ENCODE measurements at regions not wholly inside any gene's neighbourhood (a gene's known extent, or its start where the extent isn't known, plus 50 kb on each side); places are given as distances from the start of the nearest gene placed in this dataset.

DNA sequence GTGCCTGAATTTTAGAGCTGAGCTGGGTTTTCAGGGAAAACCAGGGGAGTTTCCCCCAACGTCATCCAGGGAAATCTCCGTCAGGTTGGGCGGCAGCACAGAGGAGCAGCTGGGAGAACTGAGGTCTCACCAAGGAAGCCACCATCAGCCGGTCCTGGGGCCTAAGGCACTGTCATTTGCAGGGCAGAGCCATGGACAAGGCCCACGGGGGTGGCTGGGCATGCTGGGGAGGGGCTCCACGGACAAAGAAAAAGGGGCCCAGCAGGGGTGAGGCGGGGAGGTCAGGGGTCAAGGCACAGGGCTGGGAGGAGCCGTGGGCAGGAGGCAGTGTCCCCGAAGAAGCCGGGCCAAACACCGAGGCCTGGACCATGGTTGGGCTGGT lies 109.8 kb downstream of the HMX1 start:
- DNase-seq (peak in 1 of 4 donors; percentile 4), ATAC-seq (no peak)
- Histone ChIP-seq H3K4me3 (no peak overlapping the region), H3K27ac (no peak overlapping the region), H3K36me3 (replicated peaks in 1 of 2; ENCODE audit: insufficient read depth in 1 of 2, low read depth in 2 of 2) (no peaks in the 10 kb centered on the region), H3K9me3 (no peaks in the 10 kb centered on the region), H3K27me3 (no peaks in the 10 kb centered on the region), H3K4me1 (no peaks in the 10 kb centered on the region)
- 51% methylated on average over 11 of the region's 11 CpGs; no CpG with 5 or more reads in 1 of the 2 donors for WGBS, 2 donors
- intact Hi-C loops (cut with DNase I), result no loop called here
- TF ChIP-seq, protein P1, sequence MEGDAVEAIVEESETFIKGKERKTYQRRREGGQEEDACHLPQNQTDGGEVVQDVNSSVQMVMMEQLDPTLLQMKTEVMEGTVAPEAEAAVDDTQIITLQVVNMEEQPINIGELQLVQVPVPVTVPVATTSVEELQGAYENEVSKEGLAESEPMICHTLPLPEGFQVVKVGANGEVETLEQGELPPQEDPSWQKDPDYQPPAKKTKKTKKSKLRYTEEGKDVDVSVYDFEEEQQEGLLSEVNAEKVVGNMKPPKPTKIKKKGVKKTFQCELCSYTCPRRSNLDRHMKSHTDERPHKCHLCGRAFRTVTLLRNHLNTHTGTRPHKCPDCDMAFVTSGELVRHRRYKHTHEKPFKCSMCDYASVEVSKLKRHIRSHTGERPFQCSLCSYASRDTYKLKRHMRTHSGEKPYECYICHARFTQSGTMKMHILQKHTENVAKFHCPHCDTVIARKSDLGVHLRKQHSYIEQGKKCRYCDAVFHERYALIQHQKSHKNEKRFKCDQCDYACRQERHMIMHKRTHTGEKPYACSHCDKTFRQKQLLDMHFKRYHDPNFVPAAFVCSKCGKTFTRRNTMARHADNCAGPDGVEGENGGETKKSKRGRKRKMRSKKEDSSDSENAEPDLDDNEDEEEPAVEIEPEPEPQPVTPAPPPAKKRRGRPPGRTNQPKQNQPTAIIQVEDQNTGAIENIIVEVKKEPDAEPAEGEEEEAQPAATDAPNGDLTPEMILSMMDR (IDR thresholded peaks at IDR 0.05), result no peak
- TF ChIP-seq POLR2A (IDR thresholded peaks at IDR 0.05), result no peak

DNA sequence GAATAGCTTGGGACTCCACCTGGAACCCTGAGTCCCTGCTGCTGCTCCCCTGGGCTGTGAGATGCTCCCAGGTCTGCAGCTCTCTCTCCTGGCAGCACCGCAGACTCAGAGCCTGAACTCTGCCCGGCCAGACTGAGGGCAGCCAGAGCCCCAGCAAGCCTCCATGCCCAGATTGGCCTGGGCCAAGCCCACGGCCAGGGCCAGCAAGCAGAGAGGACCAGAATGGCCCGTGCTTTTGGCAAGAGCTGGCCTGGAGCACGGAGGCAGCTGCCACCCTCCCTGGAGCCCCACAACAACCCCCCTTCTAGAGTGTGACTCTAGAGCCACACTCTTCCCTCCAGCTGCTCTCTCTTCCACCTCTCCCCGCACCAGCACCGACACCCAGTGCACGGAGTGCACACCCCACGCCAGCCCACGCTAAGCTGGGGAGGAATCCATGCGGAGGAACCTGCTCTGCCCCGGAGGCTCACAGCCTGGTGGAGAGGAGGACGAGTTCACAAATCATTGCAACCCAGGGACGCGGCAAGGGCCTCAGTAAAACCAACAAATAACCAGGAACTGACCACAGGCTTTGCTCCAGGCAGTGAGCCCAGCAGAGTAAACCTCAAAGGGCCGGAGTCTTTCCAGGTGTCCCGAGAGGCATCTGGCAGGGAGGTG lies 110.3 kb downstream of the HMX1 start:
- TF ChIP-seq POLR2A (IDR thresholded peaks at IDR 0.05), result no peak
- TF ChIP-seq, protein P1 (IDR thresholded peaks at IDR 0.05), result no peak
- no peaks in the 10 kb centered on the region for H3K4me1 ChIP-seq
- H3K9me3 ChIP-seq, result no peaks in the 10 kb centered on the region
- intact Hi-C loops (cut with DNase I), result no loop called here
- H3K27me3 ChIP-seq, result no peaks in the 10 kb centered on the region
- 44 to 55% methylated on average over 12 to 17 of the region's 17 CpGs for WGBS, 2 donors
- H3K36me3 ChIP-seq (replicated peaks in 1 of 2; ENCODE audit: insufficient read depth in 1 of 2, low read depth in 2 of 2), result no peaks in the 10 kb centered on the region
- H3K27ac ChIP-seq, result no peak overlapping the region
- DNase-seq, result peak in 2 of 4 donors; percentile 2 to 5
- ATAC-seq, result no peak
- H3K4me3 ChIP-seq, result no peak overlapping the region

DNA sequence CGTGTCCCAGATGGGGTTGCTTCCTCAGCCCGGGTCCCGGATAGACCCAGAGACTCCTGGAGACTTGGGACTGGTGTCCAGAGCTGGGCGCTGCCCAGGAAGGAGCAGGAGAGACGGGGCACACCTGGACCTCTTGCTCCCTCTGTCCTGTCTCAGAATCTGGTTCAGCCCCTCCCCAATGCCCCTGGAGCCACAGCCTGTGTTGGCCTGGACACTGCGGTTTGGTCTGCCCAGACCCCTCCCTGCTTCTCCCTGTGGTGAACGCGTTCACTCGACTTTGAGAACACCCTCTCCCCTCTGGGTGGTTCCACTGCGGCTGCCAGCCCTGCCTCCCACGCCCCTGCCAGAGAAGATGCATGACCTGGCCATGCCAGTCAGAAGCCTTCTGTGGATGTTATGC lies 111.1 kb downstream of the HMX1 start:
- Histone ChIP-seq H3K27me3 (no peaks in the 10 kb centered on the region), H3K4me1 (no peaks in the 10 kb centered on the region), H3K27ac (no peak overlapping the region), H3K36me3 (replicated peaks in 1 of 2; ENCODE audit: insufficient read depth in 1 of 2, low read depth in 2 of 2) (no peaks in the 10 kb centered on the region), H3K4me3 (no peak overlapping the region), H3K9me3 (no peaks in the 10 kb centered on the region)
- ATAC-seq, result no peak
- 60 to 64% methylated on average over 11 of the region's 11 CpGs for whole genome bisulfite sequencing, 2 donors
- TF ChIP-seq POLR2A (IDR thresholded peaks at IDR 0.05), result no peak
- TF ChIP-seq, protein P1 (IDR thresholded peaks at IDR 0.05), result no peak
- intact Hi-C loops (cut with DNase I), result no loop called here
- peak in 2 of 4 donors; percentile 2 to 8 for DNase-seq

DNA sequence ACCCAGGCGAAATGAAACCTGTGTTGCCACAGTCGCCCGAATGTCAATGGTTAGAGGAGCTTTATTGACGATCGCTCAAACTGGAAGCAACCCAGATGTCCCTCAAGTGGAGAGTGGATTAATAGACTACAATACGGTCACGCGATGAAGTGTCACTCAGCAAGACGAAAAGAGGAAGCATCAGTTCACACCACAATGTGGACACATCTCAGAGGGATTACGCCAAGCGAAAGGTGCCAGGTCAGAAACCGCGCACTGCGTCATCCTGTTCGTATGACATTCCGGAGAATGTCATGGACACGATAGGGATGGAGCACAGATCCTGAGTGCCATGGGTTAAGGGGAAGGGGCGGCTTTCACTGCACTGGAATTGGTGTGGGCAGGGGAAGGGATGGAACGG lies 111.7 kb downstream of the HMX1 start:
- intact Hi-C loops (cut with DNase I), result no loop called here
- TF ChIP-seq POLR2A (IDR thresholded peaks at IDR 0.05), result no peak
- no peak for ATAC-seq
- H3K36me3 ChIP-seq (replicated peaks in 1 of 2; ENCODE audit: insufficient read depth in 1 of 2, low read depth in 2 of 2), result no peaks in the 10 kb centered on the region
- no peaks in the 10 kb centered on the region for H3K9me3 ChIP-seq
- WGBS, 2 donors, result 66 to 68% methylated on average over 18 to 19 of the region's 19 CpGs
- DNase-seq, result peak in 1 of 4 donors; percentile 1
- H3K27me3 ChIP-seq, result no peaks in the 10 kb centered on the region
- no peak overlapping the region for H3K4me3 ChIP-seq
- no peak overlapping the region for H3K27ac ChIP-seq
- H3K4me1 ChIP-seq, result no peaks in the 10 kb centered on the region

GRCh38 chr4:8756816-8757215 lies 114.8 kb downstream of the HMX1 start:
- Histone ChIP-seq H3K4me3 (no peak overlapping the region), H3K4me1 (no peaks in the 10 kb centered on the region), H3K36me3 (replicated peaks in 1 of 2; ENCODE audit: insufficient read depth in 1 of 2, low read depth in 2 of 2) (no peaks in the 10 kb centered on the region), H3K27ac (no peak overlapping the region), H3K27me3 (no peaks in the 10 kb centered on the region), H3K9me3 (no peaks in the 10 kb centered on the region)
- WGBS, 2 donors, result 52 to 63% methylated on average over 8 of the region's 8 CpGs
- ATAC-seq (no peak), DNase-seq (no peak)
- intact Hi-C loops (cut with DNase I), result no loop called here
- TF ChIP-seq, protein P1 (IDR thresholded peaks at IDR 0.05), result no peak
- TF ChIP-seq POLR2A (IDR thresholded peaks at IDR 0.05), result no peak
